ENCODE measurements at regions not wholly inside any gene's neighbourhood (a gene's known extent, or its start where the extent isn't known, plus 50 kb on each side); places are given as distances from the start of the nearest gene placed in this dataset.
A peak's percentile ranks its signal among the peaks of the same experiment; 100 is the strongest.

DNA sequence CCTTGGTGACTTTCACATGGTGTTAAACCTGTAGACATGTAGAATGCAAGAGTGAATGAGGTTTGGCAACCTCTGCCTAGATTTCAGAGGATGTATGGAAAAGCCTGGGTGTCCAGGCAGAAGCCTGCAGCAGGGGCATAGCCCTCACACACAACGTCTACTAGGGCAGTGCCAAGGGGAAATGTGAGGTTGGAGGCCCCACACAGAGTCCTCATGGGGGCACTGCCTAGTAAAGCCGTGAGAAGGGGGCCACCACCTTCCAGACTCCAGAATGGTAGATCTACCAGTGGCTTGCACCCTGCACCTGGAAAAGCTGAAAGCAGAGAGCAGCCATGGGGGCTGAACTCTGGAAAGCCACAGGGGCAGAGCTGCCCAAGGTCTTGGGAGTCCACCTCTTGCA lies 241.2 kb downstream of the KLF13 start:
- DNase-seq = no peak
- no peak overlapping the region for H3K27ac ChIP-seq
- no peaks in the 10 kb centered on the region for H3K79me2 ChIP-seq (ENCODE audit: insufficient read depth)
- H3K27me3 ChIP-seq (replicated peaks; ENCODE audit: insufficient read depth) = no peaks in the 10 kb centered on the region
- no peak overlapping the region for H3K4me3 ChIP-seq
- no peak overlapping the region for H3K9ac ChIP-seq
- no peaks in the 10 kb centered on the region for H3K9me3 ChIP-seq (ENCODE audit: low read depth)
- in situ Hi-C loops (cut with MboI) = no loop called here
- H3K4me2 ChIP-seq (ENCODE audit: unreplicated experiment) = no peak overlapping the region
- H3K4me1 ChIP-seq (ENCODE audit: insufficient read depth) = no peaks in the 10 kb centered on the region
- WGBS, 2 experiments (ENCODE audit: low coverage in 1 of 2, low lambda C conversion rate in 2 of 2, missing lambda C conversion rate in 2 of 2) = 18 to 22% methylated on average over 2 of the region's 2 CpGs
- no peak overlapping the region for H2AFZ ChIP-seq
- TF ChIP-seq EZH2 (IDR thresholded peaks at IDR 0.05; ENCODE audit: insufficient read depth, poor library complexity, severe bottlenecking) = no peak
- no peak for TF ChIP-seq EZH2phosphoT487 (IDR thresholded peaks at IDR 0.05; ENCODE audit: insufficient read depth, low read depth)
- H3K9me2 ChIP-seq (ENCODE audit: insufficient read depth) = no peaks in the 10 kb centered on the region
- no peaks in the 10 kb centered on the region for H3K36me3 ChIP-seq (ENCODE audit: low read depth)
- H3F3A ChIP-seq (ENCODE audit: insufficient read depth) = no peaks in the 10 kb centered on the region
- no peaks in the 10 kb centered on the region for H4K20me1 ChIP-seq (ENCODE audit: insufficient read depth)

DNA sequence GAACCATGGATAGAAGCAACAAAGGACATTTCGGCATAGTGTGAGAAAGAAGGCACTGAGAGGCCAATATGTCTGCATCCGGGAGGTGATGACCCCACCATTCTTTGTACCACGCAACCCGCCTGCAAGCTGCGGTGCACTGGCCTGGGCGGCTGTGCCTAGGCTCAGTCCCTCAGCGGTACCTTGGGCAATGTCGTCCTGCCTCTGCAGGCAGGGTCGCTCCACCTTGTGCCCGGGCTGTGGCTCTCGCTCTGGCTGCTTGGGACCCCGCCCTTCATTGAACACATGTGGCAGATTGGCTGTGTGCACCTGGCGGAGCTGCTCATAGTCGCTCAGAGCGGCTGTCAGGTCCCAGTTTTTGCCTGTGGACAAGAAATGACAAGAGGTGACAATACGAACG lies 243.2 kb downstream of the KLF13 start:
- DNase-seq = no peak
- H4K20me1 ChIP-seq (ENCODE audit: insufficient read depth) = no peaks in the 10 kb centered on the region
- H2AFZ ChIP-seq = no peak overlapping the region
- H3K27me3 ChIP-seq (replicated peaks; ENCODE audit: insufficient read depth) = no peaks in the 10 kb centered on the region; the same call in 1 of the 2 replicates
- H3K36me3 ChIP-seq (ENCODE audit: low read depth) = no peaks in the 10 kb centered on the region
- no peaks in the 10 kb centered on the region for H3F3A ChIP-seq (ENCODE audit: insufficient read depth)
- H3K9me3 ChIP-seq (ENCODE audit: low read depth) = no peaks in the 10 kb centered on the region
- no peak overlapping the region for H3K4me3 ChIP-seq
- H3K4me1 ChIP-seq (ENCODE audit: insufficient read depth) = no peaks in the 10 kb centered on the region
- no peak overlapping the region for H3K9ac ChIP-seq
- no peaks in the 10 kb centered on the region for H3K9me2 ChIP-seq (ENCODE audit: insufficient read depth)
- WGBS, 2 experiments (ENCODE audit: low coverage in 1 of 2, low lambda C conversion rate in 2 of 2, missing lambda C conversion rate in 2 of 2) = 77 to 78% methylated on average over 17 of the region's 17 CpGs
- no peaks in the 10 kb centered on the region for H3K79me2 ChIP-seq (ENCODE audit: insufficient read depth)
- no peak overlapping the region for H3K4me2 ChIP-seq (ENCODE audit: unreplicated experiment)
- TF ChIP-seq EZH2phosphoT487 (IDR thresholded peaks at IDR 0.05; ENCODE audit: insufficient read depth, low read depth) (no peak), EZH2 (IDR thresholded peaks at IDR 0.05; ENCODE audit: insufficient read depth, poor library complexity, severe bottlenecking) (no peak)
- H3K27ac ChIP-seq = no peak overlapping the region
- in situ Hi-C loops (cut with MboI) = no loop called here

DNA sequence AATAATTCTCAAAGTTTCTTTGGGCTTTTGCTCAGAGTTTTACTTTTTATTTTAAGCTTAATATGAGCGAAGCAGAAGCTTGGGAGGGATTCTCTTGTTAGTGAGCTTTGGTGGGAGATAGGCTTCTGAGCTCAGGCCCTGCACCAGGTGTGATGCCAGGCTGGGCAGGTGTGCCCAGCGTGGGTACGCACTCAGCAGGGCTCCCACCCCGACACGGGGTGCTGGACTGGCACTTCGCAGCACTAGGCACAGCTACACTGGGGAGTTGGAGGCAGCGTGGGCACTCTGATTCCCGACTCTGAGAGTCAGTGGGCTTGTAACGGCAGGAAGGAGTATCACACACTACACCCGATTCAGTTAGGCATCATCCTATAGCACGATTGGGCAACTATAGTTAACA lies 244.0 kb downstream of the KLF13 start:
- Histone ChIP-seq H3K9me2 (ENCODE audit: insufficient read depth) (no peaks in the 10 kb centered on the region), H4K20me1 (ENCODE audit: insufficient read depth) (no peaks in the 10 kb centered on the region), H3F3A (ENCODE audit: insufficient read depth) (no peaks in the 10 kb centered on the region), H3K79me2 (ENCODE audit: insufficient read depth) (no peaks in the 10 kb centered on the region), H3K27me3 (replicated peaks; ENCODE audit: insufficient read depth) (no peaks in the 10 kb centered on the region; the same call in 1 of the 2 replicates), H3K4me3 (no peak overlapping the region), H3K36me3 (ENCODE audit: low read depth) (no peaks in the 10 kb centered on the region), H3K27ac (no peak overlapping the region), H3K9ac (no peak overlapping the region), H3K4me1 (ENCODE audit: insufficient read depth) (no peaks in the 10 kb centered on the region), H3K9me3 (ENCODE audit: low read depth) (no peaks in the 10 kb centered on the region), H2AFZ (no peak overlapping the region), H3K4me2 (ENCODE audit: unreplicated experiment) (no peak overlapping the region)
- DNase-seq = no peak
- TF ChIP-seq EZH2phosphoT487 (IDR thresholded peaks at IDR 0.05; ENCODE audit: insufficient read depth, low read depth) (no peak), EZH2 (IDR thresholded peaks at IDR 0.05; ENCODE audit: insufficient read depth, poor library complexity, severe bottlenecking) (no peak)
- in situ Hi-C loops (cut with MboI) = no loop called here
- WGBS, 2 experiments (ENCODE audit: low coverage in 1 of 2, low lambda C conversion rate in 2 of 2, missing lambda C conversion rate in 2 of 2) = 64 to 68% methylated on average over 11 of the region's 11 CpGs

DNA sequence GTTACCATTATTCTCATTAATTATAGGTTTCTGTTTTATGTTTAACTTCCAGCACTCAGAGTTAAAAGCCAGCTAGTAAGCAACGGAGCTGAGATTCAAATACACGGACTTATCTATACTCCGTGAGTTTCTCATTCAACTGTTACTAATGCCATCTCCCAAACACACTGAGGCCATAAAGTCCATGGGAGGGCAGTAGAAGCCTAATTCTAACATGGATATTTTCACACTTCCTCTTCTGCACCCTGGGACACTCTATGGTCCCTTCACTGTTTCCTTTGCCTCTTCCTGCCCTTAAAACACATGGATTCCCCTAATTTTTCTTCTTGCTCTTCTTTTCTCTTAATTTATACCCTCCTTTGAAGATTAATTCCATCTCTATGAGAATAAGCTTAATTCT lies 245.0 kb downstream of the KLF13 start:
- Histone ChIP-seq H3K4me3 (no peak overlapping the region), H3K9me3 (ENCODE audit: low read depth) (no peaks in the 10 kb centered on the region), H3K27me3 (replicated peaks; ENCODE audit: insufficient read depth) (no peaks in the 10 kb centered on the region; the same call in 1 of the 2 replicates), H3K4me2 (ENCODE audit: unreplicated experiment) (no peak overlapping the region), H4K20me1 (ENCODE audit: insufficient read depth) (no peaks in the 10 kb centered on the region), H3K27ac (no peak overlapping the region), H3K4me1 (ENCODE audit: insufficient read depth) (no peaks in the 10 kb centered on the region), H3K79me2 (ENCODE audit: insufficient read depth) (no peaks in the 10 kb centered on the region), H3F3A (ENCODE audit: insufficient read depth) (no peaks in the 10 kb centered on the region), H3K36me3 (ENCODE audit: low read depth) (no peaks in the 10 kb centered on the region), H3K9ac (no peak overlapping the region), H2AFZ (no peak overlapping the region), H3K9me2 (ENCODE audit: insufficient read depth) (no peaks in the 10 kb centered on the region)
- in situ Hi-C loops (cut with MboI) = no loop called here
- 52 to 63% methylated on average over 3 of the region's 3 CpGs for WGBS, 2 experiments (ENCODE audit: low coverage in 1 of 2, low lambda C conversion rate in 2 of 2, missing lambda C conversion rate in 2 of 2)
- peak; percentile 28 for DNase-seq
- TF ChIP-seq EZH2phosphoT487 (IDR thresholded peaks at IDR 0.05; ENCODE audit: insufficient read depth, low read depth) = no peak

DNA sequence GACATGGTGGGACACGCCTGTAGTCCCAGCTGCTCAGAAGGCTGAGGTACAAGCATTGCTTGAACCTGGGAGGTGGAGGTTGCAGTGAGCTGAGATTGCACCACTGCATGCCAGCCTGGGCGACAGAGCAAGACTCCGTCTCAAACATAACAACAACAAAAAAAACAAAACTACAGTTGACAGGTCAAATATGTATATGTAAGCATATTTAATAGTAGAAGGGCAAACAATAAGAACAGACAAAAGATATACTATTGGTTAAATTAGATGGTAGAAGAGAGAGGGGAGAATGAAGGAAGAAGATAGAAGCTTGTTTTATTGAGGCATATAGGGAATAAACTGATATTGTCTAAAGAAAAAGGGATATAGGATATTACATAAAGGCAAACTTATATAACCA lies 247.1 kb downstream of the KLF13 start:
- Histone ChIP-seq H3K27me3 (replicated peaks; ENCODE audit: insufficient read depth) (no peaks in the 10 kb centered on the region; the same call in 1 of the 2 replicates), H3K4me2 (ENCODE audit: unreplicated experiment) (no peak overlapping the region), H3K79me2 (ENCODE audit: insufficient read depth) (no peaks in the 10 kb centered on the region), H3K9ac (no peak overlapping the region), H3K9me3 (ENCODE audit: low read depth) (no peaks in the 10 kb centered on the region), H3K4me3 (no peak overlapping the region), H3K9me2 (ENCODE audit: insufficient read depth) (no peaks in the 10 kb centered on the region), H4K20me1 (ENCODE audit: insufficient read depth) (no peaks in the 10 kb centered on the region), H3K4me1 (ENCODE audit: insufficient read depth) (no peaks in the 10 kb centered on the region), H3F3A (ENCODE audit: insufficient read depth) (no peaks in the 10 kb centered on the region), H2AFZ (no peak overlapping the region), H3K27ac (no peak overlapping the region), H3K36me3 (ENCODE audit: low read depth) (no peaks in the 10 kb centered on the region)
- WGBS, 2 experiments (ENCODE audit: low coverage in 1 of 2, low lambda C conversion rate in 2 of 2, missing lambda C conversion rate in 2 of 2) = 78 to 90% methylated on average over 3 of the region's 3 CpGs
- in situ Hi-C loops (cut with MboI) = no loop called here
- no peak for DNase-seq
- TF ChIP-seq EZH2 (IDR thresholded peaks at IDR 0.05; ENCODE audit: insufficient read depth, poor library complexity, severe bottlenecking) (no peak), EZH2phosphoT487 (IDR thresholded peaks at IDR 0.05; ENCODE audit: insufficient read depth, low read depth) (no peak)

Data from GM23248 (cell line).